ENCODE measurements at regions not wholly inside any gene's neighbourhood (a gene's known extent, or its start where the extent isn't known, plus 50 kb on each side); places are given as distances from the start of the nearest gene placed in this dataset.

DNA sequence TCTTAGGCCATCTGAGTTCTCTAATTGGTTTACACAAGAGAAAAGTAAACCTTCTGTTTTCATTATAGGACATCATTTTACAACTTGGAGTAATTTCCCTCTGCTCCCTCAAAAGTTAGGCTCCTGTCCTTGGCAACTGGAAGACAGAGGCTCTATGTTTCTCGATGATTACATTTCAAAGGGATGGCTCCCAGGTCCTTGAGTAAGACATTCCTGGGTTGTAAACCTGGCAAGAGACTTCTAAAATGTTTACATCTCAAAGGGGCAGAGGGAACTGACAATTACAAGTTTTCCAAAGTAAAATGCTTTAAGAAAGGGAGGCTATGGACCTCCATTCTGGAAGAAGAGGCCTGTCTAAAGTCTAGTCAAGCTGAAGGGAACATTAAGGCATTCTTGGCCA, 268.3 kb upstream of the REG3G start:
- ChIA-PET CTCF (no interaction called here), POLR2A (no interaction called here)
- Histone ChIP-seq H3K4me1 (ENCODE audit: control insufficient read depth, insufficient read depth, low read length) (no peaks in the 10 kb centered on the region), H3K9me3 (ENCODE audit: control insufficient read depth, insufficient read depth, low read depth, low read length) (no peaks in the 10 kb centered on the region), H3K36me3 (ENCODE audit: control insufficient read depth in 2 of 2, insufficient read depth in 1 of 2, low read length in 2 of 2) (no peaks in the 10 kb centered on the region), H3K4me3 (ENCODE audit: low read depth, low read length) (no peak overlapping the region), H3K27ac (ENCODE audit: extremely low read depth, low read depth, low read length) (no peak overlapping the region)
- TF ChIP-seq ZBTB1 (tag by site-specific recombination; IDR thresholded peaks at IDR 0.05) = no peak
- TF ChIP-seq, protein P1, sequence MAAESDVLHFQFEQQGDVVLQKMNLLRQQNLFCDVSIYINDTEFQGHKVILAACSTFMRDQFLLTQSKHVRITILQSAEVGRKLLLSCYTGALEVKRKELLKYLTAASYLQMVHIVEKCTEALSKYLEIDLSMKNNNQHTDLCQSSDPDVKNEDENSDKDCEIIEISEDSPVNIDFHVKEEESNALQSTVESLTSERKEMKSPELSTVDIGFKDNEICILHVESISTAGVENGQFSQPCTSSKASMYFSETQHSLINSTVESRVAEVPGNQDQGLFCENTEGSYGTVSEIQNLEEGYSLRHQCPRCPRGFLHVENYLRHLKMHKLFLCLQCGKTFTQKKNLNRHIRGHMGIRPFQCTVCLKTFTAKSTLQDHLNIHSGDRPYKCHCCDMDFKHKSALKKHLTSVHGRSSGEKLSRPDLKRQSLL (tag by site-specific recombination; IDR thresholded peaks at IDR 0.05) = no peak
- no peak for TF ChIP-seq MZF1 (tag by site-specific recombination; IDR thresholded peaks at IDR 0.05; ENCODE audit: borderline replicate concordance)
- TF ChIP-seq ZFHX2 (tag by site-specific recombination; conservative IDR thresholded peaks at IDR 0.05) = no peak
- TF ChIP-seq ZNF433 (tag by site-specific recombination; IDR thresholded peaks at IDR 0.05; ENCODE audit: low read depth) = no peak
- TF ChIP-seq, protein P2, sequence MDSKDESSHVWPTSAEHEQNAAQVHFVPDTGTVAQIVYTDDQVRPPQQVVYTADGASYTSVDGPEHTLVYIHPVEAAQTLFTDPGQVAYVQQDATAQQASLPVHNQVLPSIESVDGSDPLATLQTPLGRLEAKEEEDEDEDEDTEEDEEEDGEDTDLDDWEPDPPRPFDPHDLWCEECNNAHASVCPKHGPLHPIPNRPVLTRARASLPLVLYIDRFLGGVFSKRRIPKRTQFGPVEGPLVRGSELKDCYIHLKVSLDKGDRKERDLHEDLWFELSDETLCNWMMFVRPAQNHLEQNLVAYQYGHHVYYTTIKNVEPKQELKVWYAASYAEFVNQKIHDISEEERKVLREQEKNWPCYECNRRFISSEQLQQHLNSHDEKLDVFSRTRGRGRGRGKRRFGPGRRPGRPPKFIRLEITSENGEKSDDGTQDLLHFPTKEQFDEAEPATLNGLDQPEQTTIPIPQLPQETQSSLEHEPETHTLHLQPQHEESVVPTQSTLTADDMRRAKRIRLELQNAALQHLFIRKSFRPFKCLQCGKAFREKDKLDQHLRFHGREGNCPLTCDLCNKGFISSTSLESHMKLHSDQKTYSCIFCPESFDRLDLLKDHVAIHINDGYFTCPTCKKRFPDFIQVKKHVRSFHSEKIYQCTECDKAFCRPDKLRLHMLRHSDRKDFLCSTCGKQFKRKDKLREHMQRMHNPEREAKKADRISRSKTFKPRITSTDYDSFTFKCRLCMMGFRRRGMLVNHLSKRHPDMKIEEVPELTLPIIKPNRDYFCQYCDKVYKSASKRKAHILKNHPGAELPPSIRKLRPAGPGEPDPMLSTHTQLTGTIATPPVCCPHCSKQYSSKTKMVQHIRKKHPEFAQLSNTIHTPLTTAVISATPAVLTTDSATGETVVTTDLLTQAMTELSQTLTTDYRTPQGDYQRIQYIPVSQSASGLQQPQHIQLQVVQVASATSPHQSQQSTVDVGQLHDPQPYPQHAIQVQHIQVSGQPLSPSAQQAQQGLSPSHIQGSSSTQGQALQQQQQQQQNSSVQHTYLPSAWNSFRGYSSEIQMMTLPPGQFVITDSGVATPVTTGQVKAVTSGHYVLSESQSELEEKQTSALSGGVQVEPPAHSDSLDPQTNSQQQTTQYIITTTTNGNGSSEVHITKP (tag by site-specific recombination; IDR thresholded peaks at IDR 0.05) = no peak
- TF ChIP-seq ZNF837 (tag by site-specific recombination; IDR thresholded peaks at IDR 0.05) = no peak
- no peak for TF ChIP-seq HOXA7 (CRISPR knock-in tag; IDR thresholded peaks at IDR 0.05; ENCODE audit: borderline replicate concordance)
- TF ChIP-seq ZNF561 (tag by site-specific recombination; IDR thresholded peaks at IDR 0.05; ENCODE audit: borderline replicate concordance) = no peak
- no peak for TF ChIP-seq ZNF664 (tag by site-specific recombination; IDR thresholded peaks at IDR 0.05)
- no peak for TF ChIP-seq ZNF560 (tag by site-specific recombination; IDR thresholded peaks at IDR 0.05; ENCODE audit: borderline replicate concordance)
- TF ChIP-seq, protein P3, sequence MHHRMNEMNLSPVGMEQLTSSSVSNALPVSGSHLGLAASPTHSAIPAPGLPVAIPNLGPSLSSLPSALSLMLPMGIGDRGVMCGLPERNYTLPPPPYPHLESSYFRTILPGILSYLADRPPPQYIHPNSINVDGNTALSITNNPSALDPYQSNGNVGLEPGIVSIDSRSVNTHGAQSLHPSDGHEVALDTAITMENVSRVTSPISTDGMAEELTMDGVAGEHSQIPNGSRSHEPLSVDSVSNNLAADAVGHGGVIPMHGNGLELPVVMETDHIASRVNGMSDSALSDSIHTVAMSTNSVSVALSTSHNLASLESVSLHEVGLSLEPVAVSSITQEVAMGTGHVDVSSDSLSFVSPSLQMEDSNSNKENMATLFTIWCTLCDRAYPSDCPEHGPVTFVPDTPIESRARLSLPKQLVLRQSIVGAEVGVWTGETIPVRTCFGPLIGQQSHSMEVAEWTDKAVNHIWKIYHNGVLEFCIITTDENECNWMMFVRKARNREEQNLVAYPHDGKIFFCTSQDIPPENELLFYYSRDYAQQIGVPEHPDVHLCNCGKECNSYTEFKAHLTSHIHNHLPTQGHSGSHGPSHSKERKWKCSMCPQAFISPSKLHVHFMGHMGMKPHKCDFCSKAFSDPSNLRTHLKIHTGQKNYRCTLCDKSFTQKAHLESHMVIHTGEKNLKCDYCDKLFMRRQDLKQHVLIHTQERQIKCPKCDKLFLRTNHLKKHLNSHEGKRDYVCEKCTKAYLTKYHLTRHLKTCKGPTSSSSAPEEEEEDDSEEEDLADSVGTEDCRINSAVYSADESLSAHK (tag by site-specific recombination; IDR thresholded peaks at IDR 0.05) = no peak
- TF ChIP-seq GFI1B (tag by site-specific recombination; IDR thresholded peaks at IDR 0.05) = no peak
- no peak for TF ChIP-seq BCL11A (tag by site-specific recombination; IDR thresholded peaks at IDR 0.05; ENCODE audit: low read depth)
- TF ChIP-seq ZNF514 (tag by site-specific recombination; IDR thresholded peaks at IDR 0.05) = no peak
- no peak for TF ChIP-seq ZNF416 (tag by site-specific recombination; IDR thresholded peaks at IDR 0.05)
- no peak for TF ChIP-seq ZNF174 (tag by site-specific recombination; IDR thresholded peaks at IDR 0.05)
- TF ChIP-seq ZNF791 (tag by site-specific recombination; IDR thresholded peaks at IDR 0.05) = no peak

DNA sequence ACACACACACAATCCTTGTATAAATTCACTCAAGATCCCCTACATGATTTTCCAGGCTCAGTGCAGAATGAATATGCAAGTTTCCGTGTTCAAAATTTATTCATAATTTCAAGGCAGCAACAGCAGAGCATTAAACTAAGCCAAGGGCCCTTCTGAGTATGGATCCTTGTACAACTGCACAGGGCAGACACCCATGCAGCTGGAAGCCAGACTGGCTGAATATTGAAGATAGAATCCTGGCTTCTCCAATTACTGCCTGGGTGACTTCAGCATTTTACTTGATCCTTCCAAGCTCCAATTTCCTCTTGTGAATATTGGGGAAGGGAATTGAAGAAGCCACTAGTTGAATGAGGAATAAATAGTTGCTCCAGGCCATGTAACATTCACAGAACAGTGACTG, 267.9 kb upstream of the REG3G start:
- Histone ChIP-seq H3K27ac (ENCODE audit: extremely low read depth, low read depth, low read length) (no peak overlapping the region), H3K4me3 (ENCODE audit: low read depth, low read length) (no peak overlapping the region), H3K36me3 (ENCODE audit: control insufficient read depth in 2 of 2, insufficient read depth in 1 of 2, low read length in 2 of 2) (no peaks in the 10 kb centered on the region), H3K4me1 (ENCODE audit: control insufficient read depth, insufficient read depth, low read length) (no peaks in the 10 kb centered on the region), H3K9me3 (ENCODE audit: control insufficient read depth, insufficient read depth, low read depth, low read length) (no peaks in the 10 kb centered on the region)
- ChIA-PET CTCF (no interaction called here), POLR2A (no interaction called here)
- no peak for TF ChIP-seq ZNF266 (tag by site-specific recombination; IDR thresholded peaks at IDR 0.05; ENCODE audit: low read depth)
- TF ChIP-seq ZNF184 (tag by site-specific recombination; IDR thresholded peaks at IDR 0.05) = no peak
- TF ChIP-seq ZNF544 (tag by site-specific recombination; IDR thresholded peaks at IDR 0.05) = no peak
- no peak for TF ChIP-seq ZNF23 (tag by site-specific recombination; IDR thresholded peaks at IDR 0.05; ENCODE audit: borderline replicate concordance)
- TF ChIP-seq ZNF394 (tag by site-specific recombination; IDR thresholded peaks at IDR 0.05; ENCODE audit: borderline replicate concordance) = no peak
- TF ChIP-seq ZBTB7A (tag by site-specific recombination; IDR thresholded peaks at IDR 0.05; ENCODE audit: low read depth) = no peak
- no peak for TF ChIP-seq ZNF366 (tag by site-specific recombination; conservative IDR thresholded peaks at IDR 0.05)
- TF ChIP-seq, protein P3 (tag by site-specific recombination; IDR thresholded peaks at IDR 0.05) = no peak
- TF ChIP-seq ZNF138 (tag by site-specific recombination; IDR thresholded peaks at IDR 0.05; ENCODE audit: borderline replicate concordance) = no peak
- TF ChIP-seq ZNF473 (tag by site-specific recombination; IDR thresholded peaks at IDR 0.05) = no peak
- TF ChIP-seq HOXC10 (CRISPR knock-in tag; IDR thresholded peaks at IDR 0.05) = no peak
- TF ChIP-seq ZSCAN30 (tag by site-specific recombination; IDR thresholded peaks at IDR 0.05) = no peak

All from HEK293 (cell line).